Panc1 (cell line): ENCODE measurements at regions not wholly inside any gene's neighbourhood (a gene's known extent, or its start where the extent isn't known, plus 50 kb on each side); places are given as distances from the start of the nearest gene placed in this dataset.

ENCODE experiments used
- CTCF ChIP-seq: fragments of 450-650 bp; IDR thresholded peaks from 2 replicates; pipeline ENCODE4 v1.5.1; 2017; ENCODE audit warnings: mild to moderate bottlenecking
- POLR2AphosphoS5 ChIP-seq: IDR thresholded peaks from 2 replicates; pipeline ENCODE4 v1.6.1; 2012; ENCODE audit warnings: mild to moderate bottlenecking, low read depth, low read length, moderate library complexity
- REST ChIP-seq, 2 experiments: IDR thresholded peaks; 2 replicates each; pipeline ENCODE4 v1.6.1; 2011 to 2012; ENCODE audit warnings: low read depth in 2 of 2, control low read depth in 1 of 2, low read length in 1 of 2, mild to moderate bottlenecking in 1 of 2, moderate library complexity in 1 of 2; ENCODE audit not compliant: insufficient read depth in 1 of 2

- no peak for TF ChIP-seq CTCF
- no peak for TF ChIP-seq POLR2AphosphoS5
- no peak for TF ChIP-seq REST (IDR thresholded peaks at IDR 0.05; ENCODE audit: insufficient read depth in 1 of 2, low read depth in 2 of 2, low read length in 1 of 2)
Observed at GRCh38 chr6:56815436-56815835, 139.5 kb upstream of the BEND6 start.
